OCI-LY1 (cell line): ENCODE measurements at regions not wholly inside any gene's neighbourhood (a gene's known extent, or its start where the extent isn't known, plus 50 kb on each side); places are given as distances from the start of the nearest gene placed in this dataset.

Source experiments
- H2AFZ ChIP-seq: fragments of 200-600 bp; sonication (generic), shearing (Covaris generic); 2 replicates; pipeline ENCODE4 v1.6.0; 2014; ENCODE audit warnings: antibody characterized with exemption, mild to moderate bottlenecking, low read length
- H3F3A ChIP-seq: fragments of 200-600 bp; sonication (generic), shearing (Covaris generic); 2 replicates; pipeline ENCODE4 v1.6.0; 2014; ENCODE audit warnings: mild to moderate bottlenecking, antibody characterized with exemption, low read length, moderate library complexity; ENCODE audit not compliant: insufficient read depth
- H3K27ac ChIP-seq: fragments of 200-600 bp; sonication (generic); 2 replicates; pipeline ENCODE4 v1.5.1; 2014; ENCODE audit warnings: low read length, mixed run types, mild to moderate bottlenecking, low read depth; ENCODE audit not compliant: poor library complexity, severe bottlenecking
- H3K27me3 ChIP-seq: fragments of 200-600 bp; sonication (generic); 2 replicates; pipeline ENCODE4 v1.6.0; 2014; ENCODE audit warnings: antibody characterized with exemption, mild to moderate bottlenecking, low read length, moderate library complexity; ENCODE audit not compliant: insufficient read depth
- H3K36me3 ChIP-seq: fragments of 200-600 bp; sonication (generic); 2 replicates; pipeline ENCODE4 v1.6.1; 2014; ENCODE audit warnings: mild to moderate bottlenecking, antibody characterized with exemption, low read length, moderate library complexity, mixed read lengths; ENCODE audit not compliant: insufficient read depth
- H3K4me1 ChIP-seq: fragments of 200-600 bp; sonication (generic); 2 replicates; pipeline ENCODE4 v1.5.1; 2014; ENCODE audit warnings: mild to moderate bottlenecking, low read length, moderate library complexity; ENCODE audit not compliant: insufficient read depth, severe bottlenecking
- H3K4me2 ChIP-seq: fragments of 200-600 bp; sonication (generic), shearing (Covaris generic); 2 replicates; pipeline ENCODE4 v1.6.1; 2014; ENCODE audit warnings: low read length
- H3K4me3 ChIP-seq: fragments of 200-600 bp; sonication (generic); 2 replicates; pipeline ENCODE4 v1.5.1; 2014; ENCODE audit warnings: low read length, low read depth, mild to moderate bottlenecking, mixed read lengths; ENCODE audit not compliant: poor library complexity, severe bottlenecking
- H3K79me2 ChIP-seq: fragments of 200-600 bp; shearing (Covaris generic); 2 replicates; pipeline ENCODE4 v1.6.1; 2016; ENCODE audit warnings: mixed run types, low read length, mixed read lengths; ENCODE audit not compliant: insufficient read depth
- H3K9ac ChIP-seq: fragments of 200-600 bp; sonication (generic), shearing (Covaris generic); 2 replicates; pipeline ENCODE4 v1.6.1; 2014; ENCODE audit warnings: mild to moderate bottlenecking, low read length, mixed read lengths
- H3K9me2 ChIP-seq: fragments of 200-600 bp; sonication (generic), shearing (Covaris generic); 2 replicates; pipeline ENCODE4 v1.6.1; 2014; ENCODE audit warnings: low read depth, mild to moderate bottlenecking, low read length, mixed read lengths
- H3K9me3 ChIP-seq: fragments of 200-600 bp; shearing (Covaris generic); 2 replicates; pipeline ENCODE4 v1.6.1; 2014; ENCODE audit warnings: low read length, mixed read lengths
- H4K20me1 ChIP-seq: fragments of 200-600 bp; sonication (generic), shearing (Covaris generic); 2 replicates; pipeline ENCODE4 v1.6.0; 2016; ENCODE audit warnings: mild to moderate bottlenecking, low read length; ENCODE audit not compliant: insufficient read depth
- CTCF ChIP-seq: fragments of 200-600 bp; sonication (generic), shearing (Covaris generic); IDR thresholded peaks from 2 replicates; pipeline ENCODE4 v1.5.1; 2017; ENCODE audit warnings: mild to moderate bottlenecking, antibody characterized with exemption, low read length, moderate library complexity, mixed read lengths
- EZH2 ChIP-seq: fragments of 200-600 bp; sonication (generic), shearing (Covaris generic); IDR thresholded peaks from 2 replicates; pipeline ENCODE4 v1.8.0; 2017; ENCODE audit warnings: borderline replicate concordance, mixed run types, mild to moderate bottlenecking, antibody characterized with exemption, low read length, moderate library complexity, mixed read lengths

GRCh38 chrX:34509394-34509793 is 147.7 kb downstream of the TMEM47 start:
- Histone ChIP-seq H3F3A (no peaks in the 10 kb centered on the region), H2AFZ (no peak overlapping the region), H3K9me2 (no peaks in the 10 kb centered on the region), H3K9ac (no peak overlapping the region), H3K27me3 (no peaks in the 10 kb centered on the region), H3K4me3 (no peak overlapping the region), H3K79me2 (no peaks in the 10 kb centered on the region), H4K20me1 (no peaks in the 10 kb centered on the region), H3K9me3 (no peaks in the 10 kb centered on the region), H3K4me2 (no peak overlapping the region), H3K36me3 (no peaks in the 10 kb centered on the region), H3K27ac (no peak overlapping the region), H3K4me1 (no peaks in the 10 kb centered on the region)
- TF ChIP-seq CTCF (no peak), EZH2 (no peak)

GRCh38 chrX:34503119-34503518 is 154.0 kb downstream of the TMEM47 start:
- H4K20me1 ChIP-seq = no peaks in the 10 kb centered on the region
- H3K4me1 ChIP-seq = no peaks in the 10 kb centered on the region
- no peaks in the 10 kb centered on the region for H3K9me3 ChIP-seq
- no peak overlapping the region for H3K27ac ChIP-seq
- H3K9ac ChIP-seq = no peak overlapping the region
- H3K27me3 ChIP-seq = no peaks in the 10 kb centered on the region
- no peaks in the 10 kb centered on the region for H3F3A ChIP-seq
- H2AFZ ChIP-seq = no peak overlapping the region
- H3K4me3 ChIP-seq = no peak overlapping the region
- no peaks in the 10 kb centered on the region for H3K9me2 ChIP-seq
- no peaks in the 10 kb centered on the region for H3K79me2 ChIP-seq
- TF ChIP-seq CTCF = no peak
- TF ChIP-seq EZH2 = no peak
- no peak overlapping the region for H3K4me2 ChIP-seq
- no peaks in the 10 kb centered on the region for H3K36me3 ChIP-seq

- Histone ChIP-seq H3F3A (no peaks in the 10 kb centered on the region), H3K4me3 (no peak overlapping the region), H3K9me3 (no peaks in the 10 kb centered on the region), H3K9ac (no peak overlapping the region), H3K36me3 (no peaks in the 10 kb centered on the region), H3K9me2 (no peaks in the 10 kb centered on the region), H3K79me2 (no peaks in the 10 kb centered on the region), H4K20me1 (no peaks in the 10 kb centered on the region), H3K4me2 (no peak overlapping the region), H3K4me1 (no peaks in the 10 kb centered on the region), H3K27ac (no peak overlapping the region), H3K27me3 (no peaks in the 10 kb centered on the region), H2AFZ (no peak overlapping the region)
- no peak for TF ChIP-seq CTCF
- TF ChIP-seq EZH2 = no peak
These were observed 164.0 kb downstream of the TMEM47 start for GRCh38 chrX:34493086-34493485.
